GM15510 (cell line): ENCODE measurements at regions not wholly inside any gene's neighbourhood (a gene's known extent, or its start where the extent isn't known, plus 50 kb on each side); places are given as distances from the start of the nearest gene placed in this dataset.

Experiments
- POLR2A ChIP-seq: IDR thresholded peaks from 3 replicates; pipeline ENCODE4 v1.6.1; 2011; ENCODE audit warnings: borderline replicate concordance; ENCODE audit not compliant: insufficient read length; ENCODE audit errors: extremely low read depth

- TF ChIP-seq POLR2A, result no peak
Observed at GRCh38 chr2:120831086-120831485, 95.4 kb downstream of the GLI2 start.

DNA sequence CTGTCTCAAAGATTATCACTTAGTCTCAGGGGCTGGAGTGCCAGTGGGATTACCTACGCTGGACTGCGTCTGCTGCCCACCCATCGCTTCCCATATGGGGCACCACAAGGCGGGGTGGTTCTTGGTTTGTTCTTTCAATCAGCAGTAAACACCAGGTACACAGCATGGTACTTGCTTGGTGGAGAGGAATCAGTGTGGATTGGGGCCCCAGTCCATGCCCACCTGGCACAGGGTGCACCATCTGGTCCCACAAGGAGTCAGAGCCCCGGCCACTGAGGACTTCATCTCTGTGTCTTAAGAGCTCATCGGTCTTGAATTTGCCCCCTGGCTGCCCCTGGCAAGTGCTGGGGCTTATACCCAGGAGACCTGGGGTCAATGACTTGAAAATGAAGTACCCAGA is 96.2 kb downstream of the GLI2 start:
- no peak for TF ChIP-seq POLR2A

DNA sequence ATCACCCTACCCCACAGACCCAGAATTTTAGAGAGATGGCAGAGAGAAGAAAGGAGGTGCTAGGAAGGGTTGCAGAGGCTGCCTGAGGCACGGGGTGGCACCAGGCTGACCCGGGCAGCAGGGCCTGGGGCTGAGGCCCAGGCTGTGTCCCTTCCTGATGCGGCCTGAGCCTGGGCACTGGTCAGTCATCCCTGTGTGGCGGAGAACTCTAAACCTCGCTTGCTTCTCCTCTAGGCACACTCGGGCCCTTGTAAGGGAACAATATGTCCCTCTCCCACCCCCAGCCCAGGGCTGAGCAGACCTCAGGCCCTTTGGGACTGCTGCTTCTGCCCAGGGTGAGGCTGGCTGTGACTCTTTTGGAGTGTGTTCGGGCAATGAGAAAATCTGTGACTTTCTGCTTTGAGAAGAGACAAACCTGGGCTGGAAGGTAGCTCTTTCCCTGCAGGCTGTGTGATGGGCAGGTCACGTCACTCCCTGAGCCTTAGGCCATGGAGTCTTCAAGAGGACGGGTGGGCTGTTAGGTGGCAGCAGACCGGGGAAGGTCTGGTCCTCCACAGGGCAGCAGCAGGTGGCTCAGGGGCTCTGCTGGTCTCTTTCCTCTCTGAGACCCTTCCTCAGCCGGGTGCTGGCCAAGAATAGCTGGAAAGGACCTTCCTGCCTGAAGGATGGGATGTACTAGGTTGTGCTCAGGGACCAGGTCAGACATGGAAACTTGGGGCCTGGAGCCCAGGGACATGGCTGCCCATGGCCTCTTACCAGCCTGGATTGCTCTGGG is 96.8 kb downstream of the GLI2 start:
- no peak for TF ChIP-seq POLR2A

DNA sequence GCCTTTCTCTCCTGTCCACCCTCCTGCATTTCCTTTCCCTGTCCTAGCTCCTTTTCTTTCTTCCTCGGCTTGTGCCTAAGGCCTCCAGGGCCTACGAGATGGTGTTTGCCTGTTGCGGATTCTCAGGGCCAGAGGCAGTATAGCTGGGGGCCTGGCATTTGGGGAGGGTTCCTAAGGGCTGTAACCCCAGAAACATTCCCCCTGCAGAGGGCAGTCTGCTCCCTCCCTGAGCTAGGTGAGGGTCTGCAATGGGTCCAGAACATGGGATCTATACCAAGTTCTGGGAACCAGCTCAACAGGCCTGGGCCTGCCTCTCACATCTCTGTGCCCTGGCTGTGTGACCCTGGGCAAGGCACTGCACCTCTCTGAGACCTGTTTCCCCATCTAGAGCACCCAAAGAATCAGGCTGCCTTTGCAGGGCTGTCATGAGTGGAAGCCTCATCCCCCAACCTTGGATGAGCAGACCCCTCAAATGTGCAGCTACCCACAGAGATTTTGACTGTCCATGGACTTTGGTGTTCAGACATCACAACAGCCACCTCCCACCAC is 97.5 kb downstream of the GLI2 start:
- TF ChIP-seq POLR2A, result no peak

DNA sequence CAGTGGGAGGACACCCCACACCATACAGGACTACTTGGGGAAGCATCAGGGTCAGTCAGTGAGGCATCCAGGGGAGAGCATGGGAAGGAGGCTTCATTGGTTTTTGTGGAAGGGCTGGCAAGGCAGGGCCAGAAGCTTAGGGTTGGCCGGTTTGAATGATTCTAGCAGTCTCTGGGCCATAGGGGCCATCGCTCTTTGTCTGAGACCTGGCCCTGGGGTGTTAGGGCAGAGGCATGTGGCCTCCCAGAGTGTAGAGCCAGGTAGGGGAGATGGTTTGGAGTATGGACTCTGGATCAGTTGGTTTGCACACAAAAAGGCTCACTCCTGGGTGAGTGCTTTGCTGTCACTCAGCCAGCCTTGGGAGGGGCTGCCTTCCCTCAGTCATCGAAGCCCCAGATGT is 98.5 kb downstream of the GLI2 start:
- TF ChIP-seq POLR2A, result no peak

GRCh38 chr2:120836281-120836680 is 100.6 kb downstream of the GLI2 start:
- no peak for TF ChIP-seq POLR2A

- no peak for TF ChIP-seq POLR2A
Observed at GRCh38 chr2:120840795-120841487, 105.3 kb downstream of the GLI2 start.

DNA sequence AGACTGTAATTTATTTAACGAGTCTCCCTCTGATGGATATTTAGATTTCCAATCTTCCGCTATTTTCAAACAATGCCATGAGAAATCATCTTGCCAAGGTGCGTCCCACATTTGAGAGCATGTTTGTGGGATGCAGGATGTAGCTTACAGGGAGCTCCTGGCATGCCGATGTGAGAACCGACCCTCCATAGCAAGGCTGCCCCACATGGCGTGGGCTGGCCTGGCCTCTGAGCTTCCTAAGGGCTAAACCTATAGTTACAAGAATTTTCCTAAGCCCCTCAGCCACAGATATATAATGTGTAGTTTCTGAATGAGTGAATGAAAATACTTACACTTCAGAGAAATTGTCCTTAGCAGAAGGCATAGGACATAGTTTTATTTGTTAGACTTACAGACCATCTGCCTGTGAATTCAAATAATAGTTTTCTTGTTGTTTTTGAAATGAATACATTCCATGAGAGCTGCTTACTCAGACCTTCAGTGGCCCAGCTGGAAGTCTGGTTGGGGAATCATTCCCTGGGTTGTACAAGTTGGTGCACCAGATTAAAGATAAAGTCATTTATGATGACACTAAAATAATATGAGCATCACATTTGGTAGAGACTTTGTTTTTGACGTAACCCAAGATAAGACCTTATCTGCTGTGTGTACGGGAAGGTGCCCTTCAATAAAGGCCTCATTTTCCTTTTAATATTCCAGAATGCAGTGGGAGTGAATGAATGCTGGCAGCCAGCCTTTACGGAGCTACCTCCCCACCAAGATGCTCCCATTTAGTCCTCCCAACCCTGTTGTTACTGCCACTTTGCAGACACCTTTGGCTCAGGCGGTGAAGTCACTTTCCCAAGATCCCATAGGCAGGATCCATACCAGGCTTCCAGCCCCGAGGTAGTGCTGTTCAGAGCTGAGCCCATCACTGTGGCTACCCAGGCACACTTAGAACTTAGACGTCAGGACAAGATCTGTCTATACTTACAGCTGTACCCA is 107.1 kb downstream of the GLI2 start:
- TF ChIP-seq POLR2A, result no peak

DNA sequence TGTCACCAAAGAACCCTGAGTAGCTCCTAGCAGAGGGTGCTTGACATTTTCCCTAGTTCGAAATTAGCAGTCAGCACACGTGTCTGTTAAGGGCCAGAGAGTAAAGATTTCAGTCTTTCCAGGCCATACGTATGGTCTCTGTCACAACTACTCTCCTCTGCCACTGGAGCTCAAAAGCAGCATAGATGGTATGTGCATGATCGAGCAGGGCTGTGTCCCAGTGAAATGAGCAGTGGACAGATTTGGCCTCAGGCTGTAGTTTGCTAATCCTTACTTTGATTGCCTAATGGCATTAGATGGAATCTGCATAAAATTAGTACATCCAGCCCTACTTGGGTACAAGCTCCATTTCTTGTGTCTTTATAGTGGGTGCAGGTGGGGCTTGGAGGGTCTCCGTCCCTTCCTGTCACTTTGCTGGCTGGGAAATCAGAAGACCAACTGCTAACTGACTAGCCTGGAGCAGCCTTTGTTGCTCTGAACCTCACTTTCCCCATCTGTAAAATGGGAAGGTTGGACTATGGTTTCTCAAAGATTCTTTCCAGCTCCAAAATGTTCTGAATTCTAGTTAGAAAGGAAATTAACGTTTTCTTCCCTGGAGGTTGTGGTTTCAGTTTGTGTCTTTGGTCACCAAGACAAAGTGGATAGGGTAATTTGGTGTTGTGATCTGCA is 108.5 kb downstream of the GLI2 start:
- no peak for TF ChIP-seq POLR2A

GRCh38 chr2:120845277-120845676 is 109.6 kb downstream of the GLI2 start:
- no peak for TF ChIP-seq POLR2A

- TF ChIP-seq POLR2A, result no peak
Observed at GRCh38 chr2:120846406-120847095, 110.9 kb downstream of the GLI2 start.

GRCh38 chr2:120847700-120848321 is 112.1 kb downstream of the GLI2 start:
- TF ChIP-seq POLR2A, result no peak

- TF ChIP-seq POLR2A, result no peak
Observed at GRCh38 chr2:120849278-120849677, 113.6 kb downstream of the GLI2 start.

- TF ChIP-seq POLR2A, result no peak
Observed at GRCh38 chr2:120850551-120850950, 114.9 kb downstream of the GLI2 start.
